HEK293 (cell line): ENCODE measurements at regions not wholly inside any gene's neighbourhood (a gene's known extent, or its start where the extent isn't known, plus 50 kb on each side); places are given as distances from the start of the nearest gene placed in this dataset.

Experiments used
- AEBP2 ChIP-seq: fragments of 450-650 bp; formaldehyde crosslinking; IDR thresholded peaks from 2 replicates; pipeline ENCODE4 v1.5.1; 2016; ENCODE audit warnings: missing biosample characterization, missing genetic modification characterization, borderline replicate concordance
- CTCF ChIP-seq: fragments of 450-650 bp; formaldehyde crosslinking; IDR thresholded peaks from 2 replicates; pipeline ENCODE4 v1.5.1; 2016; ENCODE audit warnings: missing biosample characterization, missing genetic modification characterization
- REST ChIP-seq: fragments of 450-650 bp; formaldehyde crosslinking; IDR thresholded peaks from 2 replicates; pipeline ENCODE4 v1.5.1; 2016; ENCODE audit warnings: missing biosample characterization, missing genetic modification characterization
- SP2 ChIP-seq: fragments of 450-650 bp; formaldehyde crosslinking; IDR thresholded peaks from 2 replicates; pipeline ENCODE4 v1.5.1; 2016; ENCODE audit warnings: missing biosample characterization, missing genetic modification characterization
- ZNF114 ChIP-seq: fragments of 450-650 bp; formaldehyde crosslinking; IDR thresholded peaks from 2 replicates; pipeline ENCODE4 v1.5.0; 2017; ENCODE audit warnings: missing biosample characterization, missing genetic modification characterization
- ZNF248 ChIP-seq: fragments of 450-650 bp; formaldehyde crosslinking; IDR thresholded peaks from 2 replicates; pipeline ENCODE4 v1.5.1; 2017; ENCODE audit warnings: missing biosample characterization, missing genetic modification characterization
- ZNF274 ChIP-seq, 2 experiments: fragments of 200-500 bp in 1 of 2; fragments of 450-650 bp in 1 of 2; sonication (Bioruptor generic) in 1 of 2; formaldehyde crosslinking in 1 of 2; IDR thresholded peaks; 2 replicates each; pipeline versions ENCODE4 v1.5.1 to v1.6.1; 2014 to 2016; ENCODE audit warnings: borderline replicate concordance in 1 of 2, inconsistent platforms in 1 of 2, low read length in 1 of 2, missing biosample characterization in 1 of 2, missing genetic modification characterization in 1 of 2
- ZNF580 ChIP-seq: fragments of 450-650 bp; formaldehyde crosslinking; IDR thresholded peaks from 2 replicates; pipeline ENCODE4 v1.5.1; 2016; ENCODE audit warnings: missing biosample characterization, missing genetic modification characterization
- ZNF600 ChIP-seq: fragments of 450-650 bp; formaldehyde crosslinking; IDR thresholded peaks from 2 replicates; pipeline ENCODE4 v1.5.1; 2016; ENCODE audit warnings: missing biosample characterization, missing genetic modification characterization
- ZNF639 ChIP-seq: fragments of 450-650 bp; formaldehyde crosslinking; IDR thresholded peaks from 2 replicates; pipeline ENCODE4 v1.5.1; 2016; ENCODE audit warnings: missing biosample characterization, missing genetic modification characterization
- ZNF692 ChIP-seq: fragments of 450-650 bp; formaldehyde crosslinking; IDR thresholded peaks from 2 replicates; pipeline ENCODE4 v1.5.1; 2016; ENCODE audit warnings: missing biosample characterization, missing genetic modification characterization
- ZSCAN4 ChIP-seq: fragments of 450-650 bp; formaldehyde crosslinking; IDR thresholded peaks from 2 replicates; pipeline ENCODE4 v1.5.1; 2017; ENCODE audit warnings: missing biosample characterization, missing genetic modification characterization

- TF ChIP-seq CTCF (tag by site-specific recombination) (no peak), REST (tag by site-specific recombination) (no peak), ZNF274 (IDR thresholded peaks at IDR 0.05; ENCODE audit: low read length) (no peak), ZNF274 (tag by site-specific recombination; IDR thresholded peaks at IDR 0.05; ENCODE audit: borderline replicate concordance) (no peak), ZNF600 (tag by site-specific recombination) (no peak), ZNF639 (tag by site-specific recombination) (no peak), ZNF692 (tag by site-specific recombination) (no peak), AEBP2 (tag by site-specific recombination) (no peak), ZNF248 (no peak), SP2 (tag by site-specific recombination) (no peak), ZNF114 (tag by site-specific recombination) (no peak), ZSCAN4 (tag by site-specific recombination) (no peak), ZNF580 (tag by site-specific recombination) (no peak)
Observed at GRCh38 chr2:2558476-2558875, 227.4 kb upstream of the MYT1L start.
